ENCODE measurements at regions not wholly inside any gene's neighbourhood (a gene's known extent, or its start where the extent isn't known, plus 50 kb on each side); places are given as distances from the start of the nearest gene placed in this dataset.

DNA sequence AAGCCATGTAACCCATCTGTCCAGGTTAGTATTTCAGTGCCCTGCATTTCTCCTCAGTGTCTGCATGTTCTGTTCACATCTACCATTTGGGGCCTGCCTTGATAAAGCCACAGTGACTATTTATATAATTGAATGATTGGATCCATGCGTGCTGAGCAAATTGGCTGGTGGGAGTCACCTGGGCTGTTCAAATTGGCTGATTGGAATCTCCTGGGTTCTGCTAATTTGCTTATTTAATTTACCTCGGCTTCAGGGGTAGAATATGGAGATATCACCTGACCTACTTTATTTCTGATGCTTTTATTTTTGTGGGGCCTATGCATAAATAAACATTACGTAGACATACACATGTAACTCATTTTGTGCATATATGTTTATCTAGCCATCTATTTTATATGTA, 167.7 kb downstream of the ZNF486 start:
- no peaks in the 10 kb centered on the region for H3K79me1 ChIP-seq (ENCODE audit: low read depth in 1 of 2, low read length in 2 of 2)
- intact Hi-C loops (cut with micrococcal nuclease) (no loop called here), dilution Hi-C loops (cut with HindIII; ENCODE audit: low sequenced_read_pairs, unreplicated experiment) (no loop called here), in situ Hi-C loops (cut with MboI; ENCODE audit: low sequenced_read_pairs) (no loop called here)
- DNase-seq = no peak
- H4K8ac ChIP-seq (ENCODE audit: low read depth in 2 of 2, low read length in 2 of 2) = no peak overlapping the region
- no peak overlapping the region for H2BK15ac ChIP-seq (ENCODE audit: low read depth, low read length)
- BruUV-seq (replicated peaks) = no TSS peak
- H3K9me1 ChIP-seq (ENCODE audit: insufficient read depth, low read length) = no peaks in the 10 kb centered on the region
- H3K56ac ChIP-seq (ENCODE audit: extremely low read depth, insufficient read depth, low read length) = no peak overlapping the region
- no peak overlapping the region for H2AK9ac ChIP-seq (replicated peaks; ENCODE audit: low read depth, low read length, poor library complexity)
- ChIA-PET CTCF (no interaction called here), POLR2A (ENCODE audit: unreplicated experiment) (no interaction called here)
- no CpG with 5 or more reads among the region's 3 CpGs for WGBS, 2 experiments (ENCODE audit: extremely low coverage in 2 of 2, insufficient read length in 1 of 2)
- no peaks in the 10 kb centered on the region for H3K27me3 ChIP-seq (ENCODE audit: control insufficient read depth, insufficient read depth, low read length)
- no peak overlapping the region for H3K4me2 ChIP-seq (ENCODE audit: low read depth, low read length)
- H3K9me3 ChIP-seq (ENCODE audit: control insufficient read depth, insufficient read depth, low read length) = peaks cover 12% of the 10 kb centered on the region
- H3K18ac ChIP-seq (ENCODE audit: low read depth, low read length) = no peak overlapping the region
- H2AFZ ChIP-seq (replicated peaks; ENCODE audit: low read length, poor library complexity) = no peak overlapping the region
- no peaks in the 10 kb centered on the region for H3K36me3 ChIP-seq (ENCODE audit: control insufficient read depth, insufficient read depth, low read length)
- no peaks in the 10 kb centered on the region for H3K4me1 ChIP-seq (ENCODE audit: control insufficient read depth, insufficient read depth, low read length)
- H3K14ac ChIP-seq (replicated peaks; ENCODE audit: low read depth, low read length) = no peak overlapping the region
- no peak overlapping the region for H3K9ac ChIP-seq (ENCODE audit: low read depth, low read length)
- no peak overlapping the region for H4K91ac ChIP-seq (ENCODE audit: insufficient read depth, low read depth, low read length)
- H4K20me1 ChIP-seq (ENCODE audit: insufficient read depth, low read length) = no peaks in the 10 kb centered on the region
- H3K4me3 ChIP-seq (ENCODE audit: insufficient read depth, low read depth, low read length) = no peak overlapping the region
- no peak overlapping the region for H2BK20ac ChIP-seq (ENCODE audit: low read depth, low read length)
- H3K23ac ChIP-seq (ENCODE audit: low read depth, low read length) = no peak overlapping the region
- TF ChIP-seq MAZ (IDR thresholded peaks at IDR 0.05; ENCODE audit: borderline replicate concordance, low read depth, low read length) (no peak), CEBPB (IDR thresholded peaks at IDR 0.05; ENCODE audit: low read depth, low read length) (no peak), RAD21 (IDR thresholded peaks at IDR 0.05; ENCODE audit: low read length) (no peak), MAFK (IDR thresholded peaks at IDR 0.05; ENCODE audit: low read depth, low read length) (no peak), BHLHE40 (IDR thresholded peaks at IDR 0.05; ENCODE audit: low read depth, low read length) (no peak), MXI1 (IDR thresholded peaks at IDR 0.05; ENCODE audit: borderline replicate concordance, low read depth, low read length) (no peak), FOS (IDR thresholded peaks at IDR 0.05; ENCODE audit: low read depth, low read length) (no peak), NFE2L2 (IDR thresholded peaks at IDR 0.05; ENCODE audit: low read depth, low read length) (no peak), POLR2A (IDR thresholded peaks at IDR 0.05; ENCODE audit: low read depth, low read length) (no peak), RFX5 (IDR thresholded peaks at IDR 0.05; ENCODE audit: low read depth, low read length) (no peak)
- TF ChIP-seq, protein P1, sequence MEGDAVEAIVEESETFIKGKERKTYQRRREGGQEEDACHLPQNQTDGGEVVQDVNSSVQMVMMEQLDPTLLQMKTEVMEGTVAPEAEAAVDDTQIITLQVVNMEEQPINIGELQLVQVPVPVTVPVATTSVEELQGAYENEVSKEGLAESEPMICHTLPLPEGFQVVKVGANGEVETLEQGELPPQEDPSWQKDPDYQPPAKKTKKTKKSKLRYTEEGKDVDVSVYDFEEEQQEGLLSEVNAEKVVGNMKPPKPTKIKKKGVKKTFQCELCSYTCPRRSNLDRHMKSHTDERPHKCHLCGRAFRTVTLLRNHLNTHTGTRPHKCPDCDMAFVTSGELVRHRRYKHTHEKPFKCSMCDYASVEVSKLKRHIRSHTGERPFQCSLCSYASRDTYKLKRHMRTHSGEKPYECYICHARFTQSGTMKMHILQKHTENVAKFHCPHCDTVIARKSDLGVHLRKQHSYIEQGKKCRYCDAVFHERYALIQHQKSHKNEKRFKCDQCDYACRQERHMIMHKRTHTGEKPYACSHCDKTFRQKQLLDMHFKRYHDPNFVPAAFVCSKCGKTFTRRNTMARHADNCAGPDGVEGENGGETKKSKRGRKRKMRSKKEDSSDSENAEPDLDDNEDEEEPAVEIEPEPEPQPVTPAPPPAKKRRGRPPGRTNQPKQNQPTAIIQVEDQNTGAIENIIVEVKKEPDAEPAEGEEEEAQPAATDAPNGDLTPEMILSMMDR (conservative IDR thresholded peaks at IDR 0.05; ENCODE audit: low read depth, low read length) = no peak
- ATAC-seq (ENCODE audit: low read depth) = no peak
- H3K27ac ChIP-seq (ENCODE audit: insufficient read depth, low read length) = no peak overlapping the region
- H4K5ac ChIP-seq (ENCODE audit: low read depth, low read length) = no peak overlapping the region
- H3K4ac ChIP-seq (ENCODE audit: low read depth, low read length) = no peak overlapping the region
- H2AK5ac ChIP-seq (ENCODE audit: low read depth, low read length) = no peak overlapping the region
- no peak overlapping the region for H2BK5ac ChIP-seq (ENCODE audit: low read depth, low read length, poor library complexity, severe bottlenecking)
- H2BK120ac ChIP-seq (ENCODE audit: low read depth, low read length) = no peak overlapping the region
